Astrocyte (in vitro differentiated cells and primary cell): ENCODE measurements at regions not wholly inside any gene's neighbourhood (a gene's known extent, or its start where the extent isn't known, plus 50 kb on each side); places are given as distances from the start of the nearest gene placed in this dataset.

Experiments
- DNase-seq: peaks from one replicate; pipeline ENCODE4 v3.0.0-alpha.2; 2010; ENCODE audit warnings: low read depth
- FAIRE-seq: peaks from 2 replicates; lab custom pipeline; 2011; peaks lifted over from hg19 to GRCh38; lab: Jason Lieb, UNC
- H2AFZ ChIP-seq: 2 replicates; pipeline ENCODE4 v1.6.0; 2012; ENCODE audit warnings: low read depth, low read length, inconsistent platforms
- H3K27ac ChIP-seq: 2 replicates; pipeline ENCODE4 v1.5.1; 2011; ENCODE audit warnings: low read depth, low read length, inconsistent platforms
- H3K27me3 ChIP-seq: 2 replicates; pipeline ENCODE4 v1.6.0; 2011; ENCODE audit warnings: low read length, inconsistent platforms; ENCODE audit not compliant: insufficient read depth
- H3K36me3 ChIP-seq: 2 replicates; pipeline ENCODE4 v1.5.1; 2011; ENCODE audit warnings: low read length, inconsistent platforms; ENCODE audit not compliant: insufficient read depth
- H3K4me1 ChIP-seq: 2 replicates; pipeline ENCODE4 v1.5.1; 2011; ENCODE audit warnings: low read length, inconsistent platforms; ENCODE audit not compliant: insufficient read depth
- H3K4me2 ChIP-seq: 2 replicates; pipeline ENCODE4 v1.6.0; 2012; ENCODE audit warnings: low read length, inconsistent platforms
- H3K4me3 ChIP-seq: 2 replicates; pipeline ENCODE4 v1.5.1; 2011; ENCODE audit warnings: low read depth, mild to moderate bottlenecking, low read length, inconsistent platforms; ENCODE audit not compliant: insufficient read depth
- H3K79me2 ChIP-seq: 2 replicates; pipeline ENCODE4 v1.6.0; 2012; ENCODE audit warnings: mild to moderate bottlenecking, low read length, inconsistent platforms; ENCODE audit not compliant: insufficient read depth
- H3K9ac ChIP-seq: 2 replicates; pipeline ENCODE4 v1.6.0; 2012; ENCODE audit warnings: mild to moderate bottlenecking, low read length, inconsistent platforms
- H3K9me3 ChIP-seq: 2 replicates; pipeline ENCODE4 v1.5.1; 2012; ENCODE audit warnings: low read depth, mild to moderate bottlenecking, low read length, inconsistent platforms; ENCODE audit not compliant: insufficient read depth
- H4K20me1 ChIP-seq: 2 replicates; pipeline ENCODE4 v1.6.0; 2012; ENCODE audit warnings: low read length, inconsistent platforms; ENCODE audit not compliant: insufficient read depth
- H3K27ac Mint-ChIP-seq: one replicate; pipeline ENCODE4 v1.8.0; 2021; ENCODE audit warnings: mild to moderate bottlenecking, mixed read lengths; ENCODE audit not compliant: unreplicated experiment
- H3K27me3 Mint-ChIP-seq: one replicate; pipeline ENCODE4 v1.8.0; 2021; ENCODE audit warnings: low read depth, mixed read lengths; ENCODE audit not compliant: unreplicated experiment
- H3K36me3 Mint-ChIP-seq: one replicate; pipeline ENCODE4 v1.8.0; 2021; ENCODE audit warnings: low read depth, mixed read lengths; ENCODE audit not compliant: unreplicated experiment
- H3K4me1 Mint-ChIP-seq: one replicate; pipeline ENCODE4 v1.8.0; 2021; ENCODE audit warnings: low read depth, mixed read lengths; ENCODE audit not compliant: unreplicated experiment
- H3K4me3 Mint-ChIP-seq: one replicate; pipeline ENCODE4 v1.8.0; 2021; ENCODE audit warnings: mild to moderate bottlenecking, moderate library complexity, mixed read lengths; ENCODE audit not compliant: unreplicated experiment
- H3K9me3 Mint-ChIP-seq: one replicate; pipeline ENCODE4 v1.8.0; 2021; ENCODE audit warnings: mild to moderate bottlenecking, mixed read lengths; ENCODE audit not compliant: unreplicated experiment
- EZH2 ChIP-seq: IDR thresholded peaks from 2 replicates; pipeline ENCODE4 v1.6.1; 2012; ENCODE audit warnings: mild to moderate bottlenecking, low read length, inconsistent platforms; ENCODE audit not compliant: insufficient read depth
- TF ChIP-seq, protein P1 (sequence below): IDR thresholded peaks from 2 replicates; pipeline ENCODE4 v1.5.1; 2011; ENCODE audit warnings: low read depth, mild to moderate bottlenecking, inconsistent platforms, low read length, moderate library complexity; ENCODE audit not compliant: insufficient read depth

DNA sequence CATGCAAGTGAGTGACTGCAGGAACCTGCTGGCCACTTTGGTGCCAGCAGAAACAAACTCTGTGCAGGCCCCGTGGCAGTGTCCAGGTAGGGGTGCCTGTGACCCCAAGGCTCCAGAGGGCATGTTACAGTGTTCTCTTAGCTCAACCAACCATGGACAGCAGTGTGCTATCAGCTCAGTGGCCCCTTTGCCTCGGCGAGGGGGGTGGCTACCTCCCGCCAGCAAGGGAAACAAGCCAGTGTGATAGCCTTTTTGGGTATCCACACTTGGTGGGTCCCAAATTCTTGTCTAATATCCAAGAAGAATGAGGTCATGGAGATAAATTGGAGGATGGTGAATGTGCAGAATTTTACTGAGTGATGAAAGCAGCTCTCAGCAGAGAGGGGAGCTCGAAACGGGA lies 298.6 kb upstream of the SLC30A5 start:
- H3K4me3 Mint-ChIP-seq = no peak overlapping the region
- no peak for TF ChIP-seq EZH2
- TF ChIP-seq, protein P1, sequence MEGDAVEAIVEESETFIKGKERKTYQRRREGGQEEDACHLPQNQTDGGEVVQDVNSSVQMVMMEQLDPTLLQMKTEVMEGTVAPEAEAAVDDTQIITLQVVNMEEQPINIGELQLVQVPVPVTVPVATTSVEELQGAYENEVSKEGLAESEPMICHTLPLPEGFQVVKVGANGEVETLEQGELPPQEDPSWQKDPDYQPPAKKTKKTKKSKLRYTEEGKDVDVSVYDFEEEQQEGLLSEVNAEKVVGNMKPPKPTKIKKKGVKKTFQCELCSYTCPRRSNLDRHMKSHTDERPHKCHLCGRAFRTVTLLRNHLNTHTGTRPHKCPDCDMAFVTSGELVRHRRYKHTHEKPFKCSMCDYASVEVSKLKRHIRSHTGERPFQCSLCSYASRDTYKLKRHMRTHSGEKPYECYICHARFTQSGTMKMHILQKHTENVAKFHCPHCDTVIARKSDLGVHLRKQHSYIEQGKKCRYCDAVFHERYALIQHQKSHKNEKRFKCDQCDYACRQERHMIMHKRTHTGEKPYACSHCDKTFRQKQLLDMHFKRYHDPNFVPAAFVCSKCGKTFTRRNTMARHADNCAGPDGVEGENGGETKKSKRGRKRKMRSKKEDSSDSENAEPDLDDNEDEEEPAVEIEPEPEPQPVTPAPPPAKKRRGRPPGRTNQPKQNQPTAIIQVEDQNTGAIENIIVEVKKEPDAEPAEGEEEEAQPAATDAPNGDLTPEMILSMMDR = no peak
- H3K27ac Mint-ChIP-seq = no peak overlapping the region
- Histone ChIP-seq H3K9me3 (no peaks in the 10 kb centered on the region), H2AFZ (no peak overlapping the region), H3K79me2 (no peaks in the 10 kb centered on the region), H3K4me2 (no peak overlapping the region), H4K20me1 (no peaks in the 10 kb centered on the region), H3K27me3 (peaks cover 5% of the 10 kb centered on the region), H3K4me3 (no peak overlapping the region), H3K9ac (no peak overlapping the region), H3K27ac (no peak overlapping the region), H3K4me1 (no peaks in the 10 kb centered on the region), H3K36me3 (no peaks in the 10 kb centered on the region)
- no peaks in the 10 kb centered on the region for H3K9me3 Mint-ChIP-seq
- FAIRE-seq (no peak), DNase-seq (no peak)
- no peaks in the 10 kb centered on the region for H3K4me1 Mint-ChIP-seq
- H3K36me3 Mint-ChIP-seq = no peaks in the 10 kb centered on the region
- peaks cover 4% of the 10 kb centered on the region for H3K27me3 Mint-ChIP-seq

DNA sequence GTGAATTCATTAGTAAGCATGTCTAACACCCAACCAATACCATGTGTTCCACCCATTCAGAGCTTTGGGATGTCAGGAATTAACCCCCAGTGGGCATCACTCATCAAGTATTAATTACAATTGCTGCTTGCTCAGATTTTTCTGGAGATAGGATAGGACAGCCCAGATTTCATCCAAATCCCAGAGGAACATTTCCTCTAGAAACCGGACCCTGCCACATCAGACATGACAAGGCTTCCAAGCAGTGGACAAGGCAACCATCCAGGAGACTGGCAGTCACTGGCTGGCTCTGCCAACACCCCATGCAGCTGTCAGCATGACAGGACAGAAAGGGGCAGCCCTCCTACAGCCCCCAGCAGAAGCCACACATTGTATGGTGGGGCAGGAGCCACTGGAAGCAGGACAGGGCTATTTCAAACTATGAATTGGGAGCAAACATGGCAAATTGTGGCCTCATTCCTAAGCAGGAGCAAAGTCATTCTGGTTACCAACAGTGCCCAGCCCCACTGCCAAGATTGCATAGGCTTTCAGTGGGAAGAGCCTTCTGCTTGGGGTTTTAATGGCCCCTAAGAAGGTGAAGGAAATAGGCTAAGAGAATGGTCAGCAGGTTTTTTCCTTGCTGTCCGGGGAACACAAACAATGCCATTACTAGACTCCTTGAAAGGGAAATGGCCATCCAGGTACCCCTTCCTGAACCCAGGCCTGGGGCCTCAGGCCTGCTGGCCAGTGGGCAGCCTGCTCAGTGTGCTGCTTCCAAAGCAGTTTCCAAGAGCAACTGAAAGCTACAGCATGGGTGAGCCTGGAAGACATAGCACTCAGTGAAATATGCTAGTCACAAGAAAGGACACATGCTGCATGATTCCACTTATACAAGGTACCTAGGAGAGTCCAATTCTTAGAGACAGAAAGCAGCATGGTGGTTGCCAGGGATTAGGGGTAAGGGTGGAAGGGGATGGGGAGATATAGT lies 294.7 kb upstream of the SLC30A5 start:
- FAIRE-seq = no peak
- H3K79me2 ChIP-seq = no peaks in the 10 kb centered on the region
- no peak overlapping the region for H3K4me3 ChIP-seq

More for the DNA sequence above, 294.7 kb upstream of the SLC30A5 start:
- H3K27me3 ChIP-seq = peaks cover 5% of the 10 kb centered on the region
- H3K36me3 Mint-ChIP-seq = no peaks in the 10 kb centered on the region
- no peak overlapping the region for H3K27ac ChIP-seq
- H3K4me2 ChIP-seq = no peak overlapping the region
- DNase-seq = no peak
- H3K36me3 ChIP-seq = no peaks in the 10 kb centered on the region
- no peaks in the 10 kb centered on the region for H3K4me1 ChIP-seq
- H4K20me1 ChIP-seq = no peaks in the 10 kb centered on the region
- H3K4me1 Mint-ChIP-seq = no peaks in the 10 kb centered on the region
- H3K27ac Mint-ChIP-seq = no peak overlapping the region
- H3K9ac ChIP-seq = no peak overlapping the region
- H3K4me3 Mint-ChIP-seq = no peak overlapping the region
- no peaks in the 10 kb centered on the region for H3K9me3 ChIP-seq
- H3K9me3 Mint-ChIP-seq = no peaks in the 10 kb centered on the region
- TF ChIP-seq, protein P1 = no peak
- TF ChIP-seq EZH2 = no peak
- H2AFZ ChIP-seq = no peak overlapping the region
- peaks cover 4% of the 10 kb centered on the region for H3K27me3 Mint-ChIP-seq
